ENCODE measurements at regions not wholly inside any gene's neighbourhood (a gene's known extent, or its start where the extent isn't known, plus 50 kb on each side); places are given as distances from the start of the nearest gene placed in this dataset.

GRCh38 chr13:48181482-48182145, 51.4 kb upstream of the ITM2B start:
- H2AFZ ChIP-seq (ENCODE audit: low read length): no peak overlapping the region
- DNase-seq (ENCODE audit: low spot score) (no peak), ATAC-seq (no peak), FAIRE-seq (no peak)
- no peak overlapping the region for H3K9ac ChIP-seq (ENCODE audit: insufficient read depth, low read depth, low read length)
- WGBS (ENCODE audit: low lambda C conversion rate): 54% methylated on average over 5 of the region's 5 CpGs
- POLR2A ChIA-PET: no interaction called here
- CTCF ChIA-PET (ENCODE audit: low intra/inter-chr PET ratio, low total read pairs): no interaction called here
- intact Hi-C loops (cut with micrococcal nuclease; ENCODE audit: unreplicated experiment): no loop called here
- no peaks in the 10 kb centered on the region for H4K20me1 ChIP-seq (ENCODE audit: insufficient read depth, low read length)
- H3K27me3 ChIP-seq (ENCODE audit: control insufficient read depth in 1 of 2, insufficient read depth in 2 of 2, low read length in 2 of 2): no peaks in the 10 kb centered on the region
- in situ Hi-C loops (cut with HindIII; ENCODE audit: extremely low pct_ligation_motif_present, low pct_unique_long_range_greater_than_20kb): no loop called here
- H3K79me2 ChIP-seq (ENCODE audit: insufficient read depth, low read length): no peaks in the 10 kb centered on the region
- no peak overlapping the region for H3K4me3 ChIP-seq (replicated peaks in 1 of 3; ENCODE audit: insufficient read depth in 1 of 3, low read depth in 2 of 3, low read length in 3 of 3)
- H3K4me1 ChIP-seq (ENCODE audit: insufficient read depth, low read length): no peaks in the 10 kb centered on the region
- TF ChIP-seq ZNF17 (CRISPR knock-in tag; IDR thresholded peaks at IDR 0.05) (no peak), NFE2 (CRISPR knock-in tag; IDR thresholded peaks at IDR 0.05) (no peak), KMT2B (CRISPR knock-in tag; IDR thresholded peaks at IDR 0.05) (no peak), MTA3 (CRISPR knock-in tag; IDR thresholded peaks at IDR 0.05) (no peak), DDIT3 (CRISPR knock-in tag; IDR thresholded peaks at IDR 0.05) (no peak), ATF6 (CRISPR knock-in tag; conservative IDR thresholded peaks at IDR 0.05) (no peak), KLF12 (CRISPR knock-in tag; IDR thresholded peaks at IDR 0.05; ENCODE audit: borderline replicate concordance) (no peak), ZNF549 (CRISPR knock-in tag; IDR thresholded peaks at IDR 0.05) (no peak), FLYWCH1 (CRISPR knock-in tag; IDR thresholded peaks at IDR 0.05) (no peak), DNMT1 (CRISPR knock-in tag; IDR thresholded peaks at IDR 0.05) (no peak), FOXA3 (CRISPR knock-in tag; IDR thresholded peaks at IDR 0.05) (no peak), SMAD3 (CRISPR knock-in tag; IDR thresholded peaks at IDR 0.05) (no peak), NFYB (CRISPR knock-in tag; IDR thresholded peaks at IDR 0.05) (no peak), KLF15 (CRISPR knock-in tag; IDR thresholded peaks at IDR 0.05; ENCODE audit: borderline replicate concordance) (no peak)
- H3K36me3 ChIP-seq (replicated peaks in 1 of 2; ENCODE audit: control insufficient read depth in 1 of 2, insufficient read depth in 2 of 2, low read length in 2 of 2): no peaks in the 10 kb centered on the region
- BruUV-seq (replicated peaks): no TSS peak
- no peak overlapping the region for H3K27ac ChIP-seq (ENCODE audit: extremely low read length, insufficient read depth, low read length)
- H3K9me3 ChIP-seq (ENCODE audit: low read length): no peaks in the 10 kb centered on the region
- H3K4me2 ChIP-seq (ENCODE audit: low read depth, low read length): no peak overlapping the region

Measured in HepG2 (cell line).